ENCODE measurements at regions not wholly inside any gene's neighbourhood (a gene's known extent, or its start where the extent isn't known, plus 50 kb on each side); places are given as distances from the start of the nearest gene placed in this dataset.
A peak's percentile ranks its signal among the peaks of the same experiment; 100 is the strongest.
"Not testable (repeated sequence)": the region's sequence is repeated elsewhere in the genome, so short reads cannot be mapped to it uniquely, and the experiment has no call there.

- DNase-seq: no peak
These were observed 102.6 kb downstream of the CAAP1 start for GRCh38 chr9:26789959-26790358.

GRCh38 chr9:26786564-26786963 is 106.0 kb downstream of the CAAP1 start:
- DNase-seq: no peak

GRCh38 chr9:26782899-26783298 is 109.7 kb downstream of the CAAP1 start:
- no peak for DNase-seq

- DNase-seq: no peak
These were observed 110.7 kb downstream of the CAAP1 start for GRCh38 chr9:26781906-26782305.

GRCh38 chr9:26780307-26780706 is 112.3 kb downstream of the CAAP1 start:
- DNase-seq: not testable (repeated sequence)

- DNase-seq: no peak
These were observed 113.5 kb downstream of the CAAP1 start for GRCh38 chr9:26779062-26779461.

GRCh38 chr9:26775391-26775790 is 117.2 kb downstream of the CAAP1 start:
- no peak for DNase-seq

- DNase-seq: no peak
These were observed 119.5 kb downstream of the CAAP1 start for GRCh38 chr9:26773056-26773455.

GRCh38 chr9:26770821-26771220 is 121.8 kb downstream of the CAAP1 start:
- no peak for DNase-seq

GRCh38 chr9:26768145-26768544 is 124.5 kb downstream of the CAAP1 start:
- no peak for DNase-seq

GRCh38 chr9:26760675-26761074 is 131.9 kb downstream of the CAAP1 start:
- DNase-seq: no peak

- DNase-seq: no peak
These were observed 133.9 kb downstream of the CAAP1 start for GRCh38 chr9:26758655-26759054.

GRCh38 chr9:26756881-26757280 is 135.7 kb downstream of the CAAP1 start:
- DNase-seq: no peak

GRCh38 chr9:26755476-26755875 is 137.1 kb downstream of the CAAP1 start:
- DNase-seq: no peak

- no peak for DNase-seq
These were observed 138.0 kb downstream of the CAAP1 start for GRCh38 chr9:26754509-26755164.

- no peak for DNase-seq
These were observed 138.6 kb downstream of the CAAP1 start for GRCh38 chr9:26753971-26754370.

GRCh38 chr9:26750162-26750561 is 142.4 kb downstream of the CAAP1 start:
- DNase-seq: no peak

GRCh38 chr9:26748449-26749058 is 144.0 kb downstream of the CAAP1 start:
- DNase-seq: no peak

- no peak for DNase-seq
These were observed 145.0 kb downstream of the CAAP1 start for GRCh38 chr9:26747611-26748010.

- peak; percentile 63 for DNase-seq
These were observed 146.1 kb downstream of the CAAP1 start for GRCh38 chr9:26746357-26747072.

- DNase-seq: no peak
These were observed 147.5 kb downstream of the CAAP1 start for GRCh38 chr9:26745111-26745510.

- no peak for DNase-seq
These were observed 148.2 kb downstream of the CAAP1 start for GRCh38 chr9:26744191-26744965.

GRCh38 chr9:26742828-26743476 is 149.7 kb downstream of the CAAP1 start:
- DNase-seq: no peak
